Mucosa of descending colon (tissue), 3 donors: ENCODE measurements at regions not wholly inside any gene's neighbourhood (a gene's known extent, or its start where the extent isn't known, plus 50 kb on each side); places are given as distances from the start of the nearest gene placed in this dataset.

ENCODE experiments used
- ATAC-seq: fragments of 200-7000 bp; cut with Tn5 transposase; one replicate; pipeline ENCODE4 v1.9.1; 2020; ENCODE audit warnings: mild to moderate bottlenecking, moderate library complexity
- DNase-seq, 3 donors: peaks; one replicate each; pipeline ENCODE4 v3.0.0-alpha.2; 2020
- H3K36me3 ChIP-seq: fragments of 200-600 bp; one replicate; pipeline ENCODE4 v1.8.0; 2021; ENCODE audit warnings: low read depth, mild to moderate bottlenecking
- H3K4me1 ChIP-seq: fragments of 200-600 bp; one replicate; pipeline ENCODE4 v1.8.0; 2021; ENCODE audit warnings: low read depth, mild to moderate bottlenecking
- H3K4me3 ChIP-seq: fragments of 200-600 bp; one replicate; pipeline ENCODE4 v1.8.0; 2021; ENCODE audit warnings: mild to moderate bottlenecking
- H3K9me3 ChIP-seq: fragments of 200-600 bp; one replicate; pipeline ENCODE4 v1.8.0; 2021; ENCODE audit warnings: mild to moderate bottlenecking
- intact Hi-C, 2 donors: fragments of 100-400 bp; cut with DNase I in 1 of 2; cut with micrococcal nuclease in 1 of 2; formaldehyde crosslinking; loops; one replicate each; pipeline versions ENCODE4 v1.11.0 to v1.11.1; 2022; cut with DNase I, micrococcal nuclease
- TF ChIP-seq, protein P1 (sequence below): fragments of 200-600 bp; IDR thresholded peaks from one replicate; pipeline ENCODE4 v1.8.0; 2022; ENCODE audit warnings: antibody characterized with exemption, mild to moderate bottlenecking
- donor health status: DM: no; HTN: no; CAD: no; lungs with moderate emphysema.
- donor health status: DM: no; HTN: no; CAD: no.
- donor health status: DM: no; HTN: yes; CAD: no.

DNA sequence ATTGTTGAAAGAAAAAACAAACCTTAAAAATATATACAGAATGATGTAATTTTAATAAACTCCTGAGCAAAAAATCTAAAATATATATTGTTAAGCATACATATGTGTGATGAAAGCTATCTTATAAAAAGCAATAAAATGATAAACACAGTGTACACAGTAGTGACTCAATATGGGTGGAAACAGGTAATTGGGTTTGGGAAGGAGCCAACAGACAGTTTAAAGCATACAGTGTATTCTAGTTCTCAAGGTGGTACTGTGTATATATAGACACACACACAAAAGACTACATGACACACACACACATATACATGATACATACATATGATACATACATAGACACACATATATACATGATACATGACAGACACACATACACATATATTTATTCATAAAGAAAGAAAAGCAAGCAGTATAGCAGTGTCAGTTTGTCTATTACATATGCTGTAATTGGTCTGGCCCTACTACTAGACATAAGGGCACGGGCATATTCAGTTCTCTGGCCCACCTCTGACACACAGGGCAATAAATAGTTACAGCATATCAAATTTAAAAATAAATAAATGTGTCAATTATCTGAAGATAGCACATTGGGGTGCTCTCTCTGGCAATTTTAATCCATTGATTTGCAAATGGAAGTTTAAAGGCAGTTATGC is 330.2 kb downstream of the S1PR1 start:
- ATAC-seq: peak; percentile 99
- peaks cover 3% of the 10 kb centered on the region for H3K9me3 ChIP-seq
- intact Hi-C loops: loop anchor here in 1 of 2 donors (5.0 kb wide), 1 partner anchor 45 kb away; no protein-coding TSS in a partner anchor
- H3K4me1 ChIP-seq: no peaks in the 10 kb centered on the region
- peak in 1 of 3 donors; percentile 83 for DNase-seq
- TF ChIP-seq, protein P1, sequence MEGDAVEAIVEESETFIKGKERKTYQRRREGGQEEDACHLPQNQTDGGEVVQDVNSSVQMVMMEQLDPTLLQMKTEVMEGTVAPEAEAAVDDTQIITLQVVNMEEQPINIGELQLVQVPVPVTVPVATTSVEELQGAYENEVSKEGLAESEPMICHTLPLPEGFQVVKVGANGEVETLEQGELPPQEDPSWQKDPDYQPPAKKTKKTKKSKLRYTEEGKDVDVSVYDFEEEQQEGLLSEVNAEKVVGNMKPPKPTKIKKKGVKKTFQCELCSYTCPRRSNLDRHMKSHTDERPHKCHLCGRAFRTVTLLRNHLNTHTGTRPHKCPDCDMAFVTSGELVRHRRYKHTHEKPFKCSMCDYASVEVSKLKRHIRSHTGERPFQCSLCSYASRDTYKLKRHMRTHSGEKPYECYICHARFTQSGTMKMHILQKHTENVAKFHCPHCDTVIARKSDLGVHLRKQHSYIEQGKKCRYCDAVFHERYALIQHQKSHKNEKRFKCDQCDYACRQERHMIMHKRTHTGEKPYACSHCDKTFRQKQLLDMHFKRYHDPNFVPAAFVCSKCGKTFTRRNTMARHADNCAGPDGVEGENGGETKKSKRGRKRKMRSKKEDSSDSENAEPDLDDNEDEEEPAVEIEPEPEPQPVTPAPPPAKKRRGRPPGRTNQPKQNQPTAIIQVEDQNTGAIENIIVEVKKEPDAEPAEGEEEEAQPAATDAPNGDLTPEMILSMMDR: no peak
- H3K4me3 ChIP-seq: no peak overlapping the region
- H3K36me3 ChIP-seq: no peaks in the 10 kb centered on the region

DNA sequence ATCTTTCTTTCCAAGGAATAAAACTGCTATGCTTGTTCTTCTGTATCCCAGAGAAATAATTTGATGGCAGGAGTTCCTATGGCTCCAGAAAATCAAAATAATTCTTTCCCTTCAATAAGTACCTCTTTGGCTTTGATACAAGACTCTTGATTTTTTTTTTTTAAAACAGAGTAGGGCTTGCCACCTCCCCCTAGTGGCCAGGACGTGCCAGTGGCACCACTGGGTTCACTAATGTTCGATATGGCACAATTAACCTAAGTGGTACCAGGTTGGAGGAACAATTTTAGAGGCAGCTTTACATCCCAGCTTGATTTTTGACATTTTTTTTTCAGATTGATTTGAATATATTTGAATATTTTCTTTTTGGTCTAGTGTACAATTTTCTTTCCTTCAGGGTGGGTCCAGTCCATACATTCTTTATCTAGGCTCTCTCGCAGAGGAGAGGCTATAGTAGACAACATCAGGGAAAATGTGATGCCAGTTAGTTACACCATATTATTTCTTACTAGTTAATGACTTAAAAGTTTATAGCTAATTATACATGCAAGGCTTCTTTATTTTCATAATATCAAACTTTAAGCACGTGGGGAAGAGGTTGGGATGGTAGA is 330.9 kb downstream of the S1PR1 start:
- intact Hi-C loops: loop anchor here in 1 of 2 donors (5.0 kb wide), 1 partner anchor 45 kb away; no protein-coding TSS in a partner anchor
- Histone ChIP-seq H3K9me3 (peaks cover 3% of the 10 kb centered on the region), H3K36me3 (no peaks in the 10 kb centered on the region), H3K4me1 (no peaks in the 10 kb centered on the region), H3K4me3 (no peak overlapping the region)
- ATAC-seq: peak; percentile 88
- peak; percentile 42 to 62 (median 53) for DNase-seq
- TF ChIP-seq, protein P1: peak; percentile 76

DNA sequence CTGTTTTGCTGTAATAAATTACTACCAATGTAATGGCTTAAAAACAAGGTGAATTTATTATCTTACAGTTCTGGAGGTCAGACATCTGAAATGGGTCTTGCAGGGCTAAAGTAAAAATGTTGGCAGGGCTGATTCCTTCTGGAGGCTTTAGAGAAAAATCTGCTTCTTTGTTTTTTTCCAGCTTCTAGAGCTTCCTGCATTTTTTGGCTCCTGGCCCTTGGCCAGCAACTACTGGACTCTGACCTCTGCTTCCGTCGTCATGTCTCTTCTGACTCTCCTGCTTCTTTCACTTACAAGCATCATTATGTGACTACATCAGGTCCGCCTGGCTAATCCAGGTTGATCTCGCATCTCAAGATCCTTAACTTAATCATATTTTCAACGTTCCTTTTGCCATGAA is 350.9 kb downstream of the S1PR1 start:
- ATAC-seq (peak; percentile 70), DNase-seq (peak; percentile 42 to 74 (median 64))
- Histone ChIP-seq H3K4me3 (no peak overlapping the region), H3K9me3 (no peaks in the 10 kb centered on the region), H3K4me1 (no peaks in the 10 kb centered on the region), H3K36me3 (no peaks in the 10 kb centered on the region)
- TF ChIP-seq, protein P1: no peak
- intact Hi-C loops: no loop called here

DNA sequence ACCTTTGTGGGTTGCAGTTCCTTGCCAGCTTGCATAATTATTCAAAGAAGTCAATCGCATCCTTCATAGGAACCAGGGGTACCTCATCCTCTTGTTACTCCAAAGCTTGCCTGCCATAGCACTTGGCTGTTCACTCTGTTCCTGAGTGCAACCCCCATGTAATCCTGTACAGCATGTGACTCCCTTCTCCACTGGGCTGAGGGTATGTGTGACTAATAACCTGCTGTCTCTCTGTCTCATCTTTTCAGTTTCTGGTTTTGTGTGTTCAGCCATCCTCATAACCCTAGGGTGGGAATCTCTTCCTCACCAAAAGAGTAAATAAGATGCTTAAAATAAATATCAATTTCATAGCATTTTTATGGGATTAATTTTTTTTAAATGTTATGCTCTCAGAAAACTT is 351.9 kb downstream of the S1PR1 start:
- H3K36me3 ChIP-seq: no peaks in the 10 kb centered on the region
- ATAC-seq: no peak
- DNase-seq: no peak
- TF ChIP-seq, protein P1: no peak
- no peaks in the 10 kb centered on the region for H3K9me3 ChIP-seq
- H3K4me3 ChIP-seq: no peak overlapping the region
- no peaks in the 10 kb centered on the region for H3K4me1 ChIP-seq
- intact Hi-C loops: no loop called here

DNA sequence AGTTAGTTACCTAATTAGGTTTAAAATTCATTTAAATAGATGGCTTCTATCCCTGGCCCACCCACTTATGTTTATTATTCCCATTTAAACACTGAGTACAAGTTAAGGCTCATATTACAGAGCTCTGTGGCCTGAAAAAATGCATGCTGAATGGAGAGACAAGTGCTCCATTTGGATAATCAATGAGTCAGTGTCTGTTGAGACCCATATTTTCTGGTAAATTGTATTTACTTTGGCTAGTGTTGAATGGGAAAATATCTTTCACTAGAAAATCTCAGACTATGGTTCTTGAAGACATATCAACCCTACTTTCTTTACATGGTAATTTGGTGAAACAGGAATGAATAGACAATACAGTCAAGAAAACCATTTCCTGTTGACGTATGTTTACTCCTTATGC is 356.0 kb downstream of the S1PR1 start:
- no peak for DNase-seq
- ATAC-seq: no peak
- Histone ChIP-seq H3K4me1 (no peaks in the 10 kb centered on the region), H3K4me3 (no peak overlapping the region), H3K36me3 (no peaks in the 10 kb centered on the region), H3K9me3 (no peaks in the 10 kb centered on the region)
- intact Hi-C loops: no loop called here
- TF ChIP-seq, protein P1: no peak
